ENCODE measurements at regions not wholly inside any gene's neighbourhood (a gene's known extent, or its start where the extent isn't known, plus 50 kb on each side); places are given as distances from the start of the nearest gene placed in this dataset.

- TF ChIP-seq CBX8 (IDR thresholded peaks at IDR 0.05) (no peak), EHMT2 (IDR thresholded peaks at IDR 0.05; ENCODE audit: low read depth) (no peak), CTCF (IDR thresholded peaks at IDR 0.05) (no peak), BHLHE40 (IDR thresholded peaks at IDR 0.05; ENCODE audit: low read depth, low read length) (no peak), CEBPB (IDR thresholded peaks at IDR 0.05) (no peak), POLR2A (IDR thresholded peaks at IDR 0.05; ENCODE audit: low read length) (no peak), MAX (IDR thresholded peaks at IDR 0.05) (no peak), TP53 (CRISPR knock-in tag; IDR thresholded peaks at IDR 0.05) (no peak), POLR2AphosphoS2 (conservative IDR thresholded peaks at IDR 0.05; ENCODE audit: low read length) (no peak), USF2 (IDR thresholded peaks at IDR 0.05) (no peak), SMC3 (IDR thresholded peaks at IDR 0.05) (no peak), EP300 (IDR thresholded peaks at IDR 0.05) (no peak), CHD2 (IDR thresholded peaks at IDR 0.05; ENCODE audit: low read length, partially characterized antibody) (no peak)
These were observed 601.9 kb downstream of the SEMA5A start for GRCh38 chr5:8944005-8944404.
